Breast epithelium (tissue), 3 donors: ENCODE measurements at regions not wholly inside any gene's neighbourhood (a gene's known extent, or its start where the extent isn't known, plus 50 kb on each side); places are given as distances from the start of the nearest gene placed in this dataset.

Source experiments
- POLR2A ChIP-seq: fragments of 450-650 bp; IDR thresholded peaks from one replicate; pipeline ENCODE4 v1.6.1; 2016; ENCODE audit warnings: antibody characterized with exemption, mild to moderate bottlenecking, moderate library complexity
- POLR2AphosphoS5 ChIP-seq, 3 donors: sonication (generic); formaldehyde crosslinking; IDR thresholded peaks; one replicate each; pipeline ENCODE4 v1.6.1; 2017; ENCODE audit warnings: antibody characterized with exemption in 3 of 3
- TF ChIP-seq, protein P1 (sequence below), 3 donors: fragments of 450-650 bp; IDR thresholded peaks; one replicate each; pipeline ENCODE4 v1.5.1; 2016 to 2017; ENCODE audit warnings: antibody characterized with exemption in 3 of 3, mild to moderate bottlenecking in 3 of 3, moderate library complexity in 3 of 3

DNA sequence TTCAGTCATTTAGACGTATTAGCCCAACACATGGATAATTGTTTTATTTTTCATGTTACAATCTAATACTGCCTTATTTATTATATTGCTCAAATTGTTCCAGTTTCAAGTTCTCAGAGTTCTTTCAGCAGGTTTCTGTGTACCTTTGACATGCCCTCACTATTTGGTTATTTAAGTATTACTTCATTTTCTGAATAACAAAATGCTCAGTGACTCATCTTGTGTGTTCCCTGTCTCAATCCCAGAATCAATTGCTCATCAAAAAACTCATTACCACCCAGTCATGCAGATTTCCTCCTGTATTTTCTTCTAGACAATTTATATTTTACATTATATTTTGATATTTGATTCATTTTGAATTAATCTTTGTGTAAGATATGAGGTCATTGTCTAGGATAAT, 562.6 kb downstream of the ANXA1 start:
- TF ChIP-seq, protein P1, sequence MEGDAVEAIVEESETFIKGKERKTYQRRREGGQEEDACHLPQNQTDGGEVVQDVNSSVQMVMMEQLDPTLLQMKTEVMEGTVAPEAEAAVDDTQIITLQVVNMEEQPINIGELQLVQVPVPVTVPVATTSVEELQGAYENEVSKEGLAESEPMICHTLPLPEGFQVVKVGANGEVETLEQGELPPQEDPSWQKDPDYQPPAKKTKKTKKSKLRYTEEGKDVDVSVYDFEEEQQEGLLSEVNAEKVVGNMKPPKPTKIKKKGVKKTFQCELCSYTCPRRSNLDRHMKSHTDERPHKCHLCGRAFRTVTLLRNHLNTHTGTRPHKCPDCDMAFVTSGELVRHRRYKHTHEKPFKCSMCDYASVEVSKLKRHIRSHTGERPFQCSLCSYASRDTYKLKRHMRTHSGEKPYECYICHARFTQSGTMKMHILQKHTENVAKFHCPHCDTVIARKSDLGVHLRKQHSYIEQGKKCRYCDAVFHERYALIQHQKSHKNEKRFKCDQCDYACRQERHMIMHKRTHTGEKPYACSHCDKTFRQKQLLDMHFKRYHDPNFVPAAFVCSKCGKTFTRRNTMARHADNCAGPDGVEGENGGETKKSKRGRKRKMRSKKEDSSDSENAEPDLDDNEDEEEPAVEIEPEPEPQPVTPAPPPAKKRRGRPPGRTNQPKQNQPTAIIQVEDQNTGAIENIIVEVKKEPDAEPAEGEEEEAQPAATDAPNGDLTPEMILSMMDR (IDR thresholded peaks at IDR 0.05), result no peak
- TF ChIP-seq POLR2A, result no peak
- no peak for TF ChIP-seq POLR2AphosphoS5 (IDR thresholded peaks at IDR 0.05)
